Liver (tissue), 8 donors: ENCODE measurements at regions not wholly inside any gene's neighbourhood (a gene's known extent, or its start where the extent isn't known, plus 50 kb on each side); places are given as distances from the start of the nearest gene placed in this dataset.

ENCODE experiments used
- DNase-seq: peaks from one replicate; pipeline ENCODE4 v3.0.0-alpha.2; 2017; ENCODE audit warnings: low spot score
- H3K27ac ChIP-seq, 2 donors: one replicate each; pipeline ENCODE4 v1.7.0; 2013; ENCODE audit warnings: inconsistent platforms in 2 of 2, low read length in 2 of 2, control low read depth in 1 of 2, low read depth in 1 of 2, mild to moderate bottlenecking in 1 of 2
- H3K27me3 ChIP-seq, 4 donors: one replicate each; pipeline versions ENCODE4 v1.6.1 to v1.7.0; 2013; ENCODE audit warnings: low read length in 3 of 4, inconsistent platforms in 1 of 4, mild to moderate bottlenecking in 1 of 4, moderate library complexity in 1 of 4; ENCODE audit not compliant: control insufficient read depth in 4 of 4, insufficient read depth in 4 of 4
- H3K36me3 ChIP-seq, 4 donors: one replicate each; pipeline versions ENCODE4 v1.6.1 to v1.7.0; 2013; ENCODE audit warnings: low read length in 3 of 4, mild to moderate bottlenecking in 3 of 4, low read depth in 1 of 4, moderate library complexity in 1 of 4; ENCODE audit not compliant: control insufficient read depth in 4 of 4, insufficient read depth in 3 of 4
- H3K4me1 ChIP-seq, 4 donors: one replicate each; pipeline versions ENCODE4 v1.6.1 to v1.7.0; 2013; ENCODE audit warnings: low read length in 3 of 4, mild to moderate bottlenecking in 3 of 4, moderate library complexity in 1 of 4; ENCODE audit not compliant: control insufficient read depth in 4 of 4, insufficient read depth in 4 of 4
- H3K4me3 ChIP-seq, 3 donors: one replicate each; pipeline versions ENCODE4 v1.6.1 to v1.7.0; 2013; ENCODE audit warnings: low read length in 3 of 3, control low read depth in 1 of 3, low read depth in 1 of 3, mild to moderate bottlenecking in 1 of 3
- H3K9ac ChIP-seq, 2 donors: one replicate each; pipeline ENCODE4 v1.7.0; 2013; ENCODE audit warnings: low read length in 2 of 2, mild to moderate bottlenecking in 2 of 2, moderate library complexity in 2 of 2, control low read depth in 1 of 2, low read depth in 1 of 2
- H3K9me3 ChIP-seq, 4 donors: one replicate each; pipeline versions ENCODE4 v1.6.1 to v1.7.0; 2013; ENCODE audit warnings: low read length in 3 of 4; ENCODE audit not compliant: control insufficient read depth in 4 of 4
- EGR1 ChIP-seq, 2 donors: IDR thresholded peaks; 2 replicates each; pipeline ENCODE4 v1.6.1; 2016 to 2018; ENCODE audit warnings: antibody characterized with exemption in 2 of 2, low read depth in 2 of 2
- FOXA1 ChIP-seq: IDR thresholded peaks from 2 replicates; pipeline ENCODE4 v1.6.1; 2016; ENCODE audit warnings: antibody characterized with exemption
- FOXA2 ChIP-seq: IDR thresholded peaks from 2 replicates; pipeline ENCODE4 v1.6.1; 2016; ENCODE audit warnings: antibody characterized with exemption
- GABPA ChIP-seq, 2 donors: IDR thresholded peaks in 1 of 2; conservative IDR thresholded peaks in 1 of 2; 2 replicates each; pipeline ENCODE4 v1.6.1; 2016; ENCODE audit warnings: antibody characterized with exemption in 2 of 2, mild to moderate bottlenecking in 1 of 2, moderate library complexity in 1 of 2
- HNF4A ChIP-seq, 2 donors: conservative IDR thresholded peaks; 2 replicates each; pipeline ENCODE4 v1.6.1; 2016; ENCODE audit warnings: antibody characterized with exemption in 2 of 2, mild to moderate bottlenecking in 2 of 2
- HNF4G ChIP-seq: IDR thresholded peaks from 2 replicates; pipeline ENCODE4 v1.6.1; 2016; ENCODE audit warnings: antibody characterized with exemption
- JUND ChIP-seq, 2 donors: IDR thresholded peaks; 2 replicates each; pipeline ENCODE4 v1.6.1; 2016; ENCODE audit warnings: antibody characterized with exemption in 2 of 2
- NR2F2 ChIP-seq: IDR thresholded peaks from 2 replicates; pipeline ENCODE4 v1.6.1; 2016; ENCODE audit warnings: antibody characterized with exemption
- RAD21 ChIP-seq, 2 donors: IDR thresholded peaks; 2 replicates each; pipeline ENCODE4 v1.6.1; 2016; ENCODE audit warnings: antibody characterized with exemption in 2 of 2, mild to moderate bottlenecking in 2 of 2
- RXRA ChIP-seq, 2 donors: IDR thresholded peaks; 2 replicates each; pipeline ENCODE4 v1.6.1; 2017 to 2018; ENCODE audit warnings: antibody characterized with exemption in 2 of 2, mild to moderate bottlenecking in 1 of 2
- SP1 ChIP-seq: IDR thresholded peaks from 2 replicates; pipeline ENCODE4 v1.6.1; 2018; ENCODE audit warnings: antibody characterized with exemption, mild to moderate bottlenecking
- TAF1 ChIP-seq: conservative IDR thresholded peaks from 2 replicates; pipeline ENCODE4 v1.6.1; 2016; ENCODE audit warnings: antibody characterized with exemption, mild to moderate bottlenecking
- YY1 ChIP-seq: IDR thresholded peaks from 2 replicates; pipeline ENCODE4 v1.6.1; 2016; ENCODE audit warnings: antibody characterized with exemption, mild to moderate bottlenecking
- WGBS: extraction: QIAGEN DNeasy Blood & Tissue Kit; methylation state at CpG from one replicate; pipeline ENCODE4 v1.1.7; 2013; 5-methylcytosine and 5-hydroxymethylcytosine counted together
- TF ChIP-seq, protein P1 (sequence below): fragments of 150-350 bp; IDR thresholded peaks from 2 replicates; pipeline ENCODE4 v1.5.1; 2017; ENCODE audit warnings: improper control_type of control experiment, low read depth, low read length; ENCODE audit not compliant: missing input control
- TF ChIP-seq, protein P2 (sequence below): IDR thresholded peaks from 2 replicates; pipeline ENCODE4 v1.6.1; 2016; ENCODE audit warnings: antibody characterized with exemption
- TF ChIP-seq, protein P3 (sequence below): IDR thresholded peaks from 2 replicates; pipeline ENCODE4 v1.6.1; 2016; ENCODE audit warnings: antibody characterized with exemption
- TF ChIP-seq, protein P4 (sequence below): IDR thresholded peaks from 2 replicates; pipeline ENCODE4 v1.6.1; 2016; ENCODE audit warnings: antibody characterized with exemption
- TF ChIP-seq, protein P5 (sequence below): IDR thresholded peaks from 2 replicates; pipeline ENCODE4 v1.6.1; 2016; ENCODE audit warnings: antibody characterized with exemption, mild to moderate bottlenecking
- donor health status: healthy.
- donor health status: healthy.
- donor health status: healthy.
- donor health status: healthy.
- donor health status: healthy.

DNA sequence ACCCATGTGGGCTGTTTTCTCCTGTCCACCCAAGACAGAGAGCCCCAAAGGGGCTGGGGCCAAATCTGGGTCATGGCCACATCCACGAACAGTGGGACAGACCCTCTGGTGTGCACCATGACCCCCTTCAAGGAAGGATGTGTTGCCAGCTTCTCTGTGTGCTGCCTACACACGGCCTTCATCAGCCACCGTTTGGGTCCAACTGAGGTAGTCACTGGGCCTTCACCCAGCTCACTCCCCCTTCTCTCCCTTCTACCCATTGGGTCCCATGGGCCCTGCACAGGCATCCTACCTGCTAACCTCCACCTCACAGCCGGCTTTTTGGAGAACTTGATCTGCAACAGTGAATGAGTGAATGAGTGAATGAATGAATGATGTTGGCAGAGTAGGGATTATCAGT lies 1484.9 kb downstream of the BRD1 start:
- H3K27ac ChIP-seq, result no peak overlapping the region
- TF ChIP-seq EGR1 (IDR thresholded peaks at IDR 0.05; ENCODE audit: low read depth in 2 of 2) (no peak), TAF1 (no peak), JUND (IDR thresholded peaks at IDR 0.05) (no peak), FOXA1 (no peak), HNF4A (conservative IDR thresholded peaks at IDR 0.05) (no peak), HNF4G (no peak), YY1 (no peak), NR2F2 (no peak), GABPA (IDR thresholded peaks at IDR 0.05 in 1 of 2, conservative IDR thresholded peaks at IDR 0.05 in 1 of 2) (no peak)
- TF ChIP-seq, protein P1, sequence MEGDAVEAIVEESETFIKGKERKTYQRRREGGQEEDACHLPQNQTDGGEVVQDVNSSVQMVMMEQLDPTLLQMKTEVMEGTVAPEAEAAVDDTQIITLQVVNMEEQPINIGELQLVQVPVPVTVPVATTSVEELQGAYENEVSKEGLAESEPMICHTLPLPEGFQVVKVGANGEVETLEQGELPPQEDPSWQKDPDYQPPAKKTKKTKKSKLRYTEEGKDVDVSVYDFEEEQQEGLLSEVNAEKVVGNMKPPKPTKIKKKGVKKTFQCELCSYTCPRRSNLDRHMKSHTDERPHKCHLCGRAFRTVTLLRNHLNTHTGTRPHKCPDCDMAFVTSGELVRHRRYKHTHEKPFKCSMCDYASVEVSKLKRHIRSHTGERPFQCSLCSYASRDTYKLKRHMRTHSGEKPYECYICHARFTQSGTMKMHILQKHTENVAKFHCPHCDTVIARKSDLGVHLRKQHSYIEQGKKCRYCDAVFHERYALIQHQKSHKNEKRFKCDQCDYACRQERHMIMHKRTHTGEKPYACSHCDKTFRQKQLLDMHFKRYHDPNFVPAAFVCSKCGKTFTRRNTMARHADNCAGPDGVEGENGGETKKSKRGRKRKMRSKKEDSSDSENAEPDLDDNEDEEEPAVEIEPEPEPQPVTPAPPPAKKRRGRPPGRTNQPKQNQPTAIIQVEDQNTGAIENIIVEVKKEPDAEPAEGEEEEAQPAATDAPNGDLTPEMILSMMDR, result no peak
- TF ChIP-seq, protein P2, sequence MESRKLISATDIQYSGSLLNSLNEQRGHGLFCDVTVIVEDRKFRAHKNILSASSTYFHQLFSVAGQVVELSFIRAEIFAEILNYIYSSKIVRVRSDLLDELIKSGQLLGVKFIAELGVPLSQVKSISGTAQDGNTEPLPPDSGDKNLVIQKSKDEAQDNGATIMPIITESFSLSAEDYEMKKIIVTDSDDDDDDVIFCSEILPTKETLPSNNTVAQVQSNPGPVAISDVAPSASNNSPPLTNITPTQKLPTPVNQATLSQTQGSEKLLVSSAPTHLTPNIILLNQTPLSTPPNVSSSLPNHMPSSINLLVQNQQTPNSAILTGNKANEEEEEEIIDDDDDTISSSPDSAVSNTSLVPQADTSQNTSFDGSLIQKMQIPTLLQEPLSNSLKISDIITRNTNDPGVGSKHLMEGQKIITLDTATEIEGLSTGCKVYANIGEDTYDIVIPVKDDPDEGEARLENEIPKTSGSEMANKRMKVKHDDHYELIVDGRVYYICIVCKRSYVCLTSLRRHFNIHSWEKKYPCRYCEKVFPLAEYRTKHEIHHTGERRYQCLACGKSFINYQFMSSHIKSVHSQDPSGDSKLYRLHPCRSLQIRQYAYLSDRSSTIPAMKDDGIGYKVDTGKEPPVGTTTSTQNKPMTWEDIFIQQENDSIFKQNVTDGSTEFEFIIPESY, result no peak
- TF ChIP-seq, protein P3, sequence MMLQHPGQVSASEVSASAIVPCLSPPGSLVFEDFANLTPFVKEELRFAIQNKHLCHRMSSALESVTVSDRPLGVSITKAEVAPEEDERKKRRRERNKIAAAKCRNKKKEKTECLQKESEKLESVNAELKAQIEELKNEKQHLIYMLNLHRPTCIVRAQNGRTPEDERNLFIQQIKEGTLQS, result no peak
- peaks cover 0 to 2% (median 0%) of the 10 kb centered on the region in 4 donors for H3K27me3 ChIP-seq
- H3K4me1 ChIP-seq, result no peaks in the 10 kb centered on the region
- H3K36me3 ChIP-seq, result no peaks in the 10 kb centered on the region
- H3K9ac ChIP-seq, result no peak overlapping the region
- no peak overlapping the region for H3K4me3 ChIP-seq
- WGBS, result 76% methylated on average over 4 of the region's 4 CpGs
- DNase-seq, result no peak
- no peaks in the 10 kb centered on the region for H3K9me3 ChIP-seq

DNA sequence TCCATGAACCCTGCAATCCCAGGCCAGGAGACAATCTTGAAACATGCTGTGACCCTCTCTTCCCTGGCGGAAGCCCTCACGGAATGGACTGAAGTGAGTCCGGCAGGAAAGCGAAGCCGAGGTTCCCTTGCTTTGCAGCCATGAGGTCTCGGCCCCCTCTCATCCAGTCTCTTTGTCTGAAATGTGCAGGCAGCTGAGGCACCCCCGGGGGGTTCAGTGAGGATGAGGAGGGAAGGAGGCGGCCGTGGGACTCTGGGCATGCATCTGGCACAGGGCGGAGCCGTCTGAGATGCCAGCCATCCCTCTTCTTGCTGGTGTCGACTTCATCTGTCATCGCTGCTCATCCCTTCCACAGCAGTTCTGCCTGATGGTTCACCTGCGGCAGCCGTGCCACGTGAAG lies 1485.7 kb downstream of the BRD1 start:
- H3K9ac ChIP-seq, result no peak overlapping the region
- H3K4me1 ChIP-seq, result no peaks in the 10 kb centered on the region
- TF ChIP-seq GABPA (IDR thresholded peaks at IDR 0.05 in 1 of 2, conservative IDR thresholded peaks at IDR 0.05 in 1 of 2), result no peak
- TF ChIP-seq TAF1, result no peak
- TF ChIP-seq HNF4G, result no peak
- TF ChIP-seq FOXA1, result no peak
- TF ChIP-seq, protein P2, result no peak
- no peak for TF ChIP-seq YY1
- TF ChIP-seq FOXA2, result no peak
- TF ChIP-seq, protein P1, result no peak
- TF ChIP-seq JUND (IDR thresholded peaks at IDR 0.05), result no peak
- TF ChIP-seq NR2F2, result no peak
- TF ChIP-seq EGR1 (IDR thresholded peaks at IDR 0.05; ENCODE audit: low read depth in 2 of 2), result no peak
- TF ChIP-seq SP1, result no peak
- TF ChIP-seq, protein P4, sequence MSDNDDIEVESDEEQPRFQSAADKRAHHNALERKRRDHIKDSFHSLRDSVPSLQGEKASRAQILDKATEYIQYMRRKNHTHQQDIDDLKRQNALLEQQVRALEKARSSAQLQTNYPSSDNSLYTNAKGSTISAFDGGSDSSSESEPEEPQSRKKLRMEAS, result no peak
- no peak for TF ChIP-seq RAD21 (IDR thresholded peaks at IDR 0.05)
- TF ChIP-seq, protein P5, sequence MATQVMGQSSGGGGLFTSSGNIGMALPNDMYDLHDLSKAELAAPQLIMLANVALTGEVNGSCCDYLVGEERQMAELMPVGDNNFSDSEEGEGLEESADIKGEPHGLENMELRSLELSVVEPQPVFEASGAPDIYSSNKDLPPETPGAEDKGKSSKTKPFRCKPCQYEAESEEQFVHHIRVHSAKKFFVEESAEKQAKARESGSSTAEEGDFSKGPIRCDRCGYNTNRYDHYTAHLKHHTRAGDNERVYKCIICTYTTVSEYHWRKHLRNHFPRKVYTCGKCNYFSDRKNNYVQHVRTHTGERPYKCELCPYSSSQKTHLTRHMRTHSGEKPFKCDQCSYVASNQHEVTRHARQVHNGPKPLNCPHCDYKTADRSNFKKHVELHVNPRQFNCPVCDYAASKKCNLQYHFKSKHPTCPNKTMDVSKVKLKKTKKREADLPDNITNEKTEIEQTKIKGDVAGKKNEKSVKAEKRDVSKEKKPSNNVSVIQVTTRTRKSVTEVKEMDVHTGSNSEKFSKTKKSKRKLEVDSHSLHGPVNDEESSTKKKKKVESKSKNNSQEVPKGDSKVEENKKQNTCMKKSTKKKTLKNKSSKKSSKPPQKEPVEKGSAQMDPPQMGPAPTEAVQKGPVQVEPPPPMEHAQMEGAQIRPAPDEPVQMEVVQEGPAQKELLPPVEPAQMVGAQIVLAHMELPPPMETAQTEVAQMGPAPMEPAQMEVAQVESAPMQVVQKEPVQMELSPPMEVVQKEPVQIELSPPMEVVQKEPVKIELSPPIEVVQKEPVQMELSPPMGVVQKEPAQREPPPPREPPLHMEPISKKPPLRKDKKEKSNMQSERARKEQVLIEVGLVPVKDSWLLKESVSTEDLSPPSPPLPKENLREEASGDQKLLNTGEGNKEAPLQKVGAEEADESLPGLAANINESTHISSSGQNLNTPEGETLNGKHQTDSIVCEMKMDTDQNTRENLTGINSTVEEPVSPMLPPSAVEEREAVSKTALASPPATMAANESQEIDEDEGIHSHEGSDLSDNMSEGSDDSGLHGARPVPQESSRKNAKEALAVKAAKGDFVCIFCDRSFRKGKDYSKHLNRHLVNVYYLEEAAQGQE, result no peak
- no peak for TF ChIP-seq RXRA (IDR thresholded peaks at IDR 0.05)
- no peak overlapping the region for H3K27ac ChIP-seq
- no peaks in the 10 kb centered on the region for H3K9me3 ChIP-seq
- WGBS, result 77% methylated on average over 16 of the region's 16 CpGs
- peaks cover 0 to 2% (median 0%) of the 10 kb centered on the region in 4 donors for H3K27me3 ChIP-seq
- DNase-seq, result no peak
- no peaks in the 10 kb centered on the region for H3K36me3 ChIP-seq
- H3K4me3 ChIP-seq, result no peak overlapping the region
